ENCODE measurements at regions not wholly inside any gene's neighbourhood (a gene's known extent, or its start where the extent isn't known, plus 50 kb on each side); places are given as distances from the start of the nearest gene placed in this dataset.

DNA sequence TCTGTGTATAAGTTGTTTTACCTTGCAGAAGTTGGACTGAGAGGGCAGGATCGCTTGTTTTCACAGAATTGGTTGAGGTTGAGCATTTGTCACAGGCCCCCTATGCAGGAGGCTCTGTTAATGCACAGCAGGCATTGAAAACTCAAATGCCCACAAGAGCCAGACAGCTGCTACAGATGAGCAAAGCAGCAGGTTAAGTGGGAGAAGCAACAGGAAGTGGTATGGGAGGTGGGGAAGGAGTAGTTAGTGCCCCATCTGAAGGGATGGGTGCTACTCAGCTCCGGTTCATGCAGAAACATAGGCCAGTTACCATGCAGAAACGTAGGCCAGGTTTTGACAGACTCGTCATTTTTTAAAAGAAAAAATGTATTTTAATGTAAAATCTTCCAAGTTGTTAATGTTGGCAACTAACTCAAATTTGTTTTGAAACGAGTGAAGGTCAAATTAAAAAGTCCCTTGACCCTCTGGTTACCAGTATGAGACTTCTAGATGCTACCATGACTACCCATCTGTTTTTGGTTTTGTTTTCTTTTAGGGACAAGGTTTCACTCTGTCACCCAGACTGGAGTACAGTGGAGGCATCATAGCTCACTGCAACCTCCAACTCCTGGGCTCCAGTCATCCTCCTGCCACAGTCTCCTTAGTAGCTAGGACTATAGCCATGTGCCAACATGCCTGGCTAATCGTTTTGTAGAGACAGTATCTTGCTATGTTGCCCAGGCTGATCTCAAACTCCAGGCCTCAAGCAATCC lies 84.7 kb upstream of the FRMD6 start:
- Histone ChIP-seq H4K91ac (replicated peaks; ENCODE audit: insufficient read length, low read length) (no peak overlapping the region), H2BK20ac (ENCODE audit: low read length) (no peak overlapping the region), H3K27me3 (replicated peaks in 1 of 4; ENCODE audit: control insufficient read depth in 3 of 4, extremely low read depth in 1 of 4, insufficient read depth in 3 of 4, low read length in 3 of 4) (no peaks in the 10 kb centered on the region), H3K14ac (ENCODE audit: insufficient read length) (no peak overlapping the region), H2AFZ (ENCODE audit: low read length) (no peak overlapping the region), H4K8ac (ENCODE audit: extremely low read depth, insufficient read depth, low read length) (no peak overlapping the region), H2BK120ac (replicated peaks; ENCODE audit: low read depth, low read length) (no peak overlapping the region), H3K4me1 (replicated peaks in 1 of 4; ENCODE audit: control insufficient read depth in 3 of 4, insufficient read depth in 4 of 4, low read length in 3 of 4) (no peaks in the 10 kb centered on the region; a peak in 1 of 7 replicates), H3K79me1 (ENCODE audit: low read depth, low read length) (no peaks in the 10 kb centered on the region), H2BK15ac (ENCODE audit: low read length) (no peak overlapping the region), H3K4me2 (ENCODE audit: insufficient read depth in 1 of 2, low read depth in 2 of 2, low read length in 2 of 2) (no peak overlapping the region), H3K79me2 (ENCODE audit: control insufficient read depth in 1 of 2, insufficient read depth in 2 of 2, low read length in 2 of 2) (no peaks in the 10 kb centered on the region), H3K56ac (replicated peaks; ENCODE audit: insufficient read length, low read depth, low read length) (no peak overlapping the region), H3K4me3 (ENCODE audit: extremely low read depth in 1 of 4, insufficient read depth in 2 of 4, low read depth in 3 of 4, low read length in 4 of 4) (no peak overlapping the region), H3K23ac (ENCODE audit: insufficient read length) (no peak overlapping the region), H3K9ac (replicated peaks in 1 of 4; ENCODE audit: extremely low read depth in 1 of 4, low read depth in 3 of 4, low read length in 3 of 4) (no peak overlapping the region), H3K23me2 (ENCODE audit: low read depth, low read length) (no peaks in the 10 kb centered on the region), H2AK5ac (ENCODE audit: low read depth, low read length) (no peak overlapping the region), H3K4ac (replicated peaks; ENCODE audit: insufficient read length, low read depth, low read length) (no peak overlapping the region), H3K9me3 (ENCODE audit: insufficient read depth in 2 of 2, low read depth in 1 of 2, low read length in 1 of 2) (no peaks in the 10 kb centered on the region), H2BK5ac (ENCODE audit: low read depth, low read length) (no peak overlapping the region), H3K18ac (ENCODE audit: extremely low read depth, low read length) (no peak overlapping the region), H3K27ac (ENCODE audit: low read depth, low read length) (no peak overlapping the region), H4K20me1 (replicated peaks in 1 of 2; ENCODE audit: control insufficient read depth in 1 of 2, insufficient read depth in 2 of 2, low read length in 2 of 2) (no peaks in the 10 kb centered on the region), H3K36me3 (ENCODE audit: control insufficient read depth in 2 of 4, insufficient read depth in 4 of 4, low read length in 3 of 4) (no peaks in the 10 kb centered on the region), H2BK12ac (ENCODE audit: low read depth, low read length) (no peak overlapping the region), H4K5ac (ENCODE audit: insufficient read length, low read depth, low read length) (no peak overlapping the region)
- DNase-seq (ENCODE audit: low read depth in 1 of 2, low spot score in 2 of 2) (no peak), FAIRE-seq (no peak)
- POLR2A ChIA-PET (ENCODE audit: partially characterized antibody) = no interaction called here
- CTCF ChIA-PET (ENCODE audit: partially characterized antibody) = interaction anchor here (1.1 to 4.7 kb wide), 4 partner anchors 14 to 209 kb away, joined by 3 to 14 read pairs (median 3); no protein-coding TSS in a partner anchor
- TF ChIP-seq TAF1 (IDR thresholded peaks at IDR 0.05; ENCODE audit: low read depth, low read length) (no peak), KDM1A (IDR thresholded peaks at IDR 0.05; ENCODE audit: borderline replicate concordance, low read length) (no peak), ATF3 (IDR thresholded peaks at IDR 0.05; ENCODE audit: insufficient read depth, low read depth, low read length) (no peak), CBX5 (IDR thresholded peaks at IDR 0.05; ENCODE audit: low read depth, low read length) (no peak), FOSL1 (IDR thresholded peaks at IDR 0.05; ENCODE audit: insufficient read depth, low read depth, low read length) (no peak), KDM5A (IDR thresholded peaks at IDR 0.05; ENCODE audit: low read length) (no peak)
- WGBS, 2 experiments (ENCODE audit: extremely low coverage in 1 of 2, insufficient coverage in 1 of 2, insufficient read length in 1 of 2, insufficient replicate concordance in 2 of 2, low coverage in 1 of 2, low lambda C conversion rate in 2 of 2, missing lambda C conversion rate in 1 of 2) = 69% methylated on average over 6 of the region's 6 CpGs; no CpG with 5 or more reads in 1 of the 2 experiments

Data from H1 (cell line).